Upper lobe of left lung (tissue), 4 donors: ENCODE measurements at regions not wholly inside any gene's neighbourhood (a gene's known extent, or its start where the extent isn't known, plus 50 kb on each side); places are given as distances from the start of the nearest gene placed in this dataset.

Experiments used
- POLR2A ChIP-seq, 4 donors: fragments of 450-650 bp; IDR thresholded peaks; one replicate each; pipeline ENCODE4 v1.5.1; 2016 to 2017; ENCODE audit warnings: antibody characterized with exemption in 4 of 4, mild to moderate bottlenecking in 2 of 4
- POLR2AphosphoS5 ChIP-seq, 2 donors: sonication (generic); formaldehyde crosslinking; IDR thresholded peaks; one replicate each; pipeline ENCODE4 v1.5.1; 2017; ENCODE audit warnings: antibody characterized with exemption in 2 of 2
- TF ChIP-seq, protein P1 (sequence below), 6 experiments: fragments of 450-650 bp in 4 of 6; fragments of 200-600 bp in 2 of 6; sonication (generic) in 2 of 6; IDR thresholded peaks; one replicate each; pipeline ENCODE4 v1.5.1; 2016 to 2019; ENCODE audit warnings: antibody characterized with exemption in 6 of 6

DNA sequence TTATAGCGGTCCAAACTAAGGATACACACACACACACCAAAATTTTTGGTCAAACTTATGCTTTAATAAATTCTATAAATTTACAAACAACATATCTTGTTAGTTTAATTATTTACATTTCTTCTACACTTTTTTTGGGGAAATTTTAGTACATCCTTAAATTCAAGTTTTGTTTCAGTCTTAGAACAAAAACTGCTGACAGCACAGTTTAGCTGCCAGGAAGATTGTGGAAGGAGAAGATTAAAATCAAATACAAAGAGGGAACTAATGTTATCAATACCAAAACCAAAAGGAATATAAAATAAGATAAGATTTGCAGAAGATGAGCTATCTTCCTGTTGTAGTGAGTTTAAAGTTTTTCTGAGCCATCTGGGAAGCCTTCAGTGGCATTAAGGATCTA lies 368.8 kb downstream of the AASDHPPT start:
- TF ChIP-seq, protein P1, sequence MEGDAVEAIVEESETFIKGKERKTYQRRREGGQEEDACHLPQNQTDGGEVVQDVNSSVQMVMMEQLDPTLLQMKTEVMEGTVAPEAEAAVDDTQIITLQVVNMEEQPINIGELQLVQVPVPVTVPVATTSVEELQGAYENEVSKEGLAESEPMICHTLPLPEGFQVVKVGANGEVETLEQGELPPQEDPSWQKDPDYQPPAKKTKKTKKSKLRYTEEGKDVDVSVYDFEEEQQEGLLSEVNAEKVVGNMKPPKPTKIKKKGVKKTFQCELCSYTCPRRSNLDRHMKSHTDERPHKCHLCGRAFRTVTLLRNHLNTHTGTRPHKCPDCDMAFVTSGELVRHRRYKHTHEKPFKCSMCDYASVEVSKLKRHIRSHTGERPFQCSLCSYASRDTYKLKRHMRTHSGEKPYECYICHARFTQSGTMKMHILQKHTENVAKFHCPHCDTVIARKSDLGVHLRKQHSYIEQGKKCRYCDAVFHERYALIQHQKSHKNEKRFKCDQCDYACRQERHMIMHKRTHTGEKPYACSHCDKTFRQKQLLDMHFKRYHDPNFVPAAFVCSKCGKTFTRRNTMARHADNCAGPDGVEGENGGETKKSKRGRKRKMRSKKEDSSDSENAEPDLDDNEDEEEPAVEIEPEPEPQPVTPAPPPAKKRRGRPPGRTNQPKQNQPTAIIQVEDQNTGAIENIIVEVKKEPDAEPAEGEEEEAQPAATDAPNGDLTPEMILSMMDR (IDR thresholded peaks at IDR 0.05), result no peak
- TF ChIP-seq POLR2A (IDR thresholded peaks at IDR 0.05) (no peak), POLR2AphosphoS5 (IDR thresholded peaks at IDR 0.05) (no peak)
